Sigmoid colon (tissue), 4 donors: ENCODE measurements at regions not wholly inside any gene's neighbourhood (a gene's known extent, or its start where the extent isn't known, plus 50 kb on each side); places are given as distances from the start of the nearest gene placed in this dataset.

Experiments used
- CTCF ChIP-seq, 4 experiments: fragments of 450-650 bp in 3 of 4; fragments of 200-600 bp in 1 of 4; IDR thresholded peaks; one replicate each; pipeline ENCODE4 v1.5.1; 2016 to 2019; ENCODE audit warnings: antibody characterized with exemption in 4 of 4, mild to moderate bottlenecking in 3 of 4, moderate library complexity in 2 of 4
- EP300 ChIP-seq, 4 donors: sonication (generic); formaldehyde crosslinking; IDR thresholded peaks; one replicate each; pipeline ENCODE4 v1.6.1; 2017; ENCODE audit warnings: antibody characterized with exemption in 4 of 4

GRCh38 chr10:43869669-43870322, 221.1 kb upstream of the ZNF32 start:
- TF ChIP-seq CTCF (IDR thresholded peaks at IDR 0.05): no peak
- TF ChIP-seq EP300 (IDR thresholded peaks at IDR 0.05): no peak
